Ovary (tissue), 3 donors: ENCODE measurements at regions not wholly inside any gene's neighbourhood (a gene's known extent, or its start where the extent isn't known, plus 50 kb on each side); places are given as distances from the start of the nearest gene placed in this dataset.

Experiments
- CTCF ChIP-seq, 3 donors: fragments of 450-650 bp in 2 of 3; fragments of 200-600 bp in 1 of 3; IDR thresholded peaks; one replicate each; pipeline versions ENCODE4 v1.5.1 to v1.8.0; 2016 to 2022; ENCODE audit warnings: antibody characterized with exemption in 3 of 3, mild to moderate bottlenecking in 1 of 3
- EP300 ChIP-seq: sonication (generic); formaldehyde crosslinking; IDR thresholded peaks from one replicate; pipeline ENCODE4 v1.6.1; 2017; ENCODE audit warnings: antibody characterized with exemption
- POLR2A ChIP-seq: fragments of 450-650 bp; IDR thresholded peaks from one replicate; pipeline ENCODE4 v1.6.1; 2017; ENCODE audit warnings: antibody characterized with exemption, mild to moderate bottlenecking, moderate library complexity
- donor health status: DM: no; HTN: no; CAD: no.

GRCh38 chr2:42960842-42961180, 168.4 kb upstream of the HAAO start:
- no peak for TF ChIP-seq CTCF (IDR thresholded peaks at IDR 0.05)
- no peak for TF ChIP-seq POLR2A
- no peak for TF ChIP-seq EP300
